Mesendoderm (in vitro differentiated cells): ENCODE measurements at regions not wholly inside any gene's neighbourhood (a gene's known extent, or its start where the extent isn't known, plus 50 kb on each side); places are given as distances from the start of the nearest gene placed in this dataset.
A peak's percentile ranks its signal among the peaks of the same experiment; 100 is the strongest.

ENCODE experiments used
- DNase-seq: peaks from one replicate; pipeline ENCODE4 v3.0.0; 2013
- H2AK5ac ChIP-seq: 2 replicates; pipeline ENCODE4 v1.6.1; 2013; ENCODE audit warnings: low read length, inconsistent platforms
- H2BK120ac ChIP-seq: 2 replicates; pipeline ENCODE4 v1.6.1; 2013; ENCODE audit warnings: low read depth, mild to moderate bottlenecking, low read length, moderate library complexity, mixed read lengths
- H2BK15ac ChIP-seq: replicated peaks from 2 replicates; pipeline ENCODE4 v1.6.1; 2013; ENCODE audit warnings: low read depth, mild to moderate bottlenecking, moderate library complexity
- H2BK5ac ChIP-seq: 2 replicates; pipeline ENCODE4 v1.6.1; 2013; ENCODE audit warnings: low read length, inconsistent platforms
- H3K18ac ChIP-seq: 2 replicates; pipeline ENCODE4 v1.6.1; 2013; ENCODE audit warnings: mild to moderate bottlenecking, low read length, mixed read lengths
- H3K23ac ChIP-seq: one replicate; pipeline ENCODE4 v1.6.1; 2013; ENCODE audit warnings: low read length
- H3K27ac ChIP-seq: 2 replicates; pipeline ENCODE4 v1.5.1; 2013; ENCODE audit warnings: low read depth, mild to moderate bottlenecking, inconsistent platforms, low read length, moderate library complexity
- H3K27me3 ChIP-seq: 2 replicates; pipeline ENCODE4 v1.6.1; 2013; ENCODE audit warnings: low read length, control low read depth, mild to moderate bottlenecking, inconsistent platforms; ENCODE audit not compliant: insufficient read depth, poor library complexity
- H3K36me3 ChIP-seq: 2 replicates; pipeline ENCODE4 v1.6.1; 2013; ENCODE audit warnings: low read length, inconsistent platforms; ENCODE audit not compliant: control insufficient read depth, insufficient read depth
- H3K4ac ChIP-seq: one replicate; pipeline ENCODE4 v1.6.1; 2013; ENCODE audit warnings: low read depth, mild to moderate bottlenecking, low read length, moderate library complexity
- H3K4me1 ChIP-seq: 2 replicates; pipeline ENCODE4 v1.6.1; 2013; ENCODE audit warnings: low read depth, low read length, inconsistent platforms; ENCODE audit not compliant: control insufficient read depth
- H3K4me2 ChIP-seq: 2 replicates; pipeline ENCODE4 v1.6.1; 2013; ENCODE audit warnings: low read length
- H3K4me3 ChIP-seq: 2 replicates; pipeline ENCODE4 v1.5.1; 2013; ENCODE audit warnings: mild to moderate bottlenecking, low read length
- H3K56ac ChIP-seq: one replicate; pipeline ENCODE4 v1.6.1; 2013; ENCODE audit warnings: low read length
- H3K79me1 ChIP-seq: 2 replicates; pipeline ENCODE4 v1.6.1; 2013; ENCODE audit warnings: low read length, inconsistent platforms
- H3K79me2 ChIP-seq: 2 replicates; pipeline ENCODE4 v1.6.1; 2013; ENCODE audit warnings: mild to moderate bottlenecking, low read length; ENCODE audit not compliant: control insufficient read depth, insufficient read depth
- H3K9ac ChIP-seq: 2 replicates; pipeline ENCODE4 v1.6.1; 2013; ENCODE audit warnings: low read length, inconsistent platforms
- H4K5ac ChIP-seq: one replicate; pipeline ENCODE4 v1.6.1; 2013; ENCODE audit warnings: low read length
- H4K8ac ChIP-seq: one replicate; pipeline ENCODE4 v1.6.1; 2013; ENCODE audit warnings: low read depth, mild to moderate bottlenecking, control low read depth, low read length, moderate library complexity
- WGBS: extraction: QIAGEN DNeasy Blood & Tissue Kit; methylation state at CpG from one replicate; pipeline ENCODE4 v1.1.7; 2013; ENCODE audit warnings: low lambda C conversion rate, missing lambda C conversion rate; ENCODE audit not compliant: insufficient coverage; ENCODE audit errors: extremely low coverage; 5-methylcytosine and 5-hydroxymethylcytosine counted together

DNA sequence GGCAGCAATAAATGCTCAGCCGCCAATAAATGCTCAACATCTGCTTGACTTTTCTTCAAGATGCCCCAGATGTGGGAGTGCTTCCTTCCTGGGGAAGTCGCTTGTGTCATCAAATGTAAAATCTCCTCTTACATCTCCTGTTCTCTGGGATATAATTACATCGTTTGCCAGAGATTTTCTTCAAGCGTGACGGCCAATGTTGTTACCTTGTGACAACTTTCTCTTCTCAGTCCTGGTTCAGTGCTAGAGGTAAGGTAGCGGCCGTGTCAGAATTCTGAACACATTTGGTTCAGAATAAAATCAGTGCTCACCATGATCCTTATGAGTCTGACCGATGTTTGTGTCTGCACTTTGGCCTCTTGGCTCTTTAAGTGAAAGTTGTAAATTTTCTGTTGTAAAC, 102.5 kb downstream of the ASMT start:
- Histone ChIP-seq H3K79me1 (no peaks in the 10 kb centered on the region), H3K4me2 (no peak overlapping the region), H2BK5ac (no peak overlapping the region), H3K23ac (no peak overlapping the region), H3K4me1 (no peaks in the 10 kb centered on the region), H3K27me3 (no peaks in the 10 kb centered on the region), H3K4ac (no peak overlapping the region), H2BK15ac (no peak overlapping the region), H4K5ac (no peak overlapping the region), H4K8ac (no peak overlapping the region), H3K4me3 (no peak overlapping the region), H3K79me2 (no peaks in the 10 kb centered on the region), H3K36me3 (no peaks in the 10 kb centered on the region), H3K9ac (no peak overlapping the region), H2BK120ac (no peak overlapping the region), H3K18ac (no peak overlapping the region), H3K27ac (no peak overlapping the region), H3K56ac (no peak overlapping the region), H2AK5ac (no peak overlapping the region)
- no peak for DNase-seq
- no CpG with 5 or more reads among the region's 8 CpGs for WGBS

- Histone ChIP-seq H3K79me2 (no peaks in the 10 kb centered on the region), H3K18ac (no peak overlapping the region), H3K27ac (no peak overlapping the region), H3K4me1 (no peaks in the 10 kb centered on the region), H2BK15ac (no peak overlapping the region), H3K4me2 (no peak overlapping the region), H2AK5ac (no peak overlapping the region), H3K56ac (no peak overlapping the region), H3K9ac (no peak overlapping the region), H3K4ac (no peak overlapping the region), H3K23ac (no peak overlapping the region), H2BK5ac (no peak overlapping the region), H4K8ac (no peak overlapping the region), H3K27me3 (no peaks in the 10 kb centered on the region), H3K36me3 (no peaks in the 10 kb centered on the region), H3K79me1 (no peaks in the 10 kb centered on the region), H2BK120ac (no peak overlapping the region), H4K5ac (no peak overlapping the region), H3K4me3 (no peak overlapping the region)
- no CpG with 5 or more reads among the region's 2 CpGs for WGBS
- peak; percentile 36 for DNase-seq
These were observed 104.4 kb downstream of the ASMT start for GRCh38 chrX:1719270-1719669.

- Histone ChIP-seq H2BK120ac (no peak overlapping the region), H2BK15ac (no peak overlapping the region), H3K4ac (no peak overlapping the region), H2AK5ac (no peak overlapping the region), H3K27ac (no peak overlapping the region), H3K4me2 (no peak overlapping the region), H3K18ac (no peak overlapping the region), H3K9ac (no peak overlapping the region), H3K79me2 (no peaks in the 10 kb centered on the region), H4K8ac (no peak overlapping the region), H4K5ac (no peak overlapping the region), H3K4me3 (no peak overlapping the region), H3K4me1 (no peaks in the 10 kb centered on the region), H3K56ac (no peak overlapping the region), H3K23ac (no peak overlapping the region), H3K79me1 (no peaks in the 10 kb centered on the region), H3K36me3 (no peaks in the 10 kb centered on the region), H2BK5ac (no peak overlapping the region), H3K27me3 (no peaks in the 10 kb centered on the region)
- no peak for DNase-seq
- WGBS, result no CpG with 5 or more reads among the region's 3 CpGs
These were observed 106.0 kb downstream of the ASMT start for GRCh38 chrX:1720836-1721235.

DNA sequence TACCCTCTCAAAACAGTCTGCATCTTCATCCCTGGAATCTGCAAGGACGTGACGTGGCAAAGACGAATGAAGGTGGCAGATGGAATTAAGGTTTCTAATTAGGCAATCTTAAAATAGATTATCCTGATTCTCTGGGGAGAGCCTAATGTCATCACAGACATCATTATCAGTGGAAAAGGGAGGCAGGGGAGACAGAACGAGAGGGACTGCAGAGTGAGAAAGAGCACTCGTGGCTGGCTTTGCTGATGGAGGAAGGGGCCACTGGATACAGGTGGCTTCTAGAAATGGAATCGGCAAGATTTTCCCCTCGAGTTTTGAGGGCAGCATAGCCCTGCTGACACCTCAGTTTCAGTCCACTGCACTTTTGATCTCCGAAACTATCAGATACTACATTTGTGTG, 110.6 kb downstream of the ASMT start:
- no CpG with 5 or more reads among the region's 8 CpGs for WGBS
- Histone ChIP-seq H3K4ac (no peak overlapping the region), H3K79me1 (no peaks in the 10 kb centered on the region), H4K8ac (no peak overlapping the region), H3K9ac (no peak overlapping the region), H2BK5ac (no peak overlapping the region), H3K4me3 (no peak overlapping the region), H3K18ac (no peak overlapping the region), H3K23ac (no peak overlapping the region), H2AK5ac (no peak overlapping the region), H3K56ac (no peak overlapping the region), H3K79me2 (no peaks in the 10 kb centered on the region), H3K4me2 (no peak overlapping the region), H3K27ac (no peak overlapping the region), H4K5ac (no peak overlapping the region), H2BK15ac (no peak overlapping the region), H3K4me1 (no peaks in the 10 kb centered on the region), H3K27me3 (no peaks in the 10 kb centered on the region), H3K36me3 (no peaks in the 10 kb centered on the region), H2BK120ac (no peak overlapping the region)
- no peak for DNase-seq

- Histone ChIP-seq H3K4me3 (no peak overlapping the region), H3K4ac (no peak overlapping the region), H3K56ac (no peak overlapping the region), H3K79me2 (no peaks in the 10 kb centered on the region), H4K5ac (no peak overlapping the region), H3K4me2 (no peak overlapping the region), H3K27ac (no peak overlapping the region), H3K27me3 (no peaks in the 10 kb centered on the region), H2BK120ac (no peak overlapping the region), H3K23ac (no peak overlapping the region), H3K9ac (no peak overlapping the region), H3K36me3 (no peaks in the 10 kb centered on the region), H4K8ac (no peak overlapping the region), H3K18ac (no peak overlapping the region), H3K79me1 (no peaks in the 10 kb centered on the region), H2BK15ac (no peak overlapping the region), H2AK5ac (no peak overlapping the region), H2BK5ac (no peak overlapping the region), H3K4me1 (no peaks in the 10 kb centered on the region)
- DNase-seq, result peak; percentile 96
- no CpG with 5 or more reads among the region's 11 CpGs for WGBS
These were observed 112.7 kb downstream of the ASMT start for GRCh38 chrX:1727531-1728027.

DNA sequence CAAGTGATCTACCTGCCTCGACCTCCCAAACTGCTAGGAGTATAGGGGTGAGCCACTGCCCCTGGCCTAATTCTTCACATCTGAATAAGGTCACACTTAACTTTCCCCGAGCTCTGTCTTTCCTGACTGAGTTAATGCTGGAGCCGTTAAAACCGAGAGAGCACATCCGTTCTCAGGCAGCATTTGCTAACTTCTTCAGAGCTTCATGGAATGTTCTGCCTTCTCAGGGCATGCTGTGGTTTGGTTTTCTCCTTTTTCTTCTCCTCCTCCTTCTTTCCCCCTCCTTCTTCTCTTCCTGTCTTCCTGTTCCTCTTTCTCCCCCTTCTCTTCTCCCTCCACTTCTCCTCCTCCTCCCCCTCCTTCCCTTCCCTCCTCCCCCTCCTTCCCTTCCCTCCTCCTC, 119.9 kb downstream of the ASMT start:
- Histone ChIP-seq H3K4me3 (no peak overlapping the region), H3K4me1 (no peaks in the 10 kb centered on the region), H4K8ac (no peak overlapping the region), H3K9ac (no peak overlapping the region), H3K4ac (no peak overlapping the region), H3K36me3 (no peaks in the 10 kb centered on the region), H3K27ac (no peak overlapping the region), H3K56ac (no peak overlapping the region), H2BK5ac (no peak overlapping the region), H3K79me1 (no peaks in the 10 kb centered on the region), H2BK15ac (no peak overlapping the region), H3K23ac (no peak overlapping the region), H3K27me3 (no peaks in the 10 kb centered on the region), H4K5ac (no peak overlapping the region), H3K4me2 (no peak overlapping the region), H2BK120ac (no peak overlapping the region), H3K18ac (no peak overlapping the region), H3K79me2 (no peaks in the 10 kb centered on the region), H2AK5ac (no peak overlapping the region)
- WGBS, result no CpG with 5 or more reads among the region's 5 CpGs
- peak; percentile 11 for DNase-seq
